ENCODE measurements at regions not wholly inside any gene's neighbourhood (a gene's known extent, or its start where the extent isn't known, plus 50 kb on each side); places are given as distances from the start of the nearest gene placed in this dataset.

GRCh38 chr14:86723254-86723624 lies 1193.3 kb downstream of the FLRT2 start:
- intact Hi-C loops (cut with micrococcal nuclease; ENCODE audit: unreplicated experiment), result no loop called here
- Histone ChIP-seq H3K36me3 (ENCODE audit: insufficient read depth, low read length, poor library complexity, severe bottlenecking) (no peaks in the 10 kb centered on the region), H3K4me1 (ENCODE audit: insufficient read depth, low read length, poor library complexity, severe bottlenecking) (no peaks in the 10 kb centered on the region), H3K9me3 (ENCODE audit: low read depth, low read length, poor library complexity, severe bottlenecking) (no peaks in the 10 kb centered on the region), H3K4me3 (ENCODE audit: low read depth, low read length, poor library complexity, severe bottlenecking) (no peak overlapping the region), H3K27me3 (replicated peaks; ENCODE audit: insufficient read depth, low read depth, low read length, poor library complexity) (no peaks in the 10 kb centered on the region), H3K27ac (ENCODE audit: low read depth, low read length, poor library complexity, severe bottlenecking) (no peak overlapping the region)
- no peak for DNase-seq (ENCODE audit: low spot score)
- ChIA-PET POLR2A (ENCODE audit: low non-redundant PET) (no interaction called here), CTCF (no interaction called here)
- no TSS peak for BruUV-seq (replicated peaks)
- no peak for TF ChIP-seq EZH2 (IDR thresholded peaks at IDR 0.05; ENCODE audit: borderline replicate concordance, low read depth, low read length, poor library complexity, severe bottlenecking)
- TF ChIP-seq, protein P1, sequence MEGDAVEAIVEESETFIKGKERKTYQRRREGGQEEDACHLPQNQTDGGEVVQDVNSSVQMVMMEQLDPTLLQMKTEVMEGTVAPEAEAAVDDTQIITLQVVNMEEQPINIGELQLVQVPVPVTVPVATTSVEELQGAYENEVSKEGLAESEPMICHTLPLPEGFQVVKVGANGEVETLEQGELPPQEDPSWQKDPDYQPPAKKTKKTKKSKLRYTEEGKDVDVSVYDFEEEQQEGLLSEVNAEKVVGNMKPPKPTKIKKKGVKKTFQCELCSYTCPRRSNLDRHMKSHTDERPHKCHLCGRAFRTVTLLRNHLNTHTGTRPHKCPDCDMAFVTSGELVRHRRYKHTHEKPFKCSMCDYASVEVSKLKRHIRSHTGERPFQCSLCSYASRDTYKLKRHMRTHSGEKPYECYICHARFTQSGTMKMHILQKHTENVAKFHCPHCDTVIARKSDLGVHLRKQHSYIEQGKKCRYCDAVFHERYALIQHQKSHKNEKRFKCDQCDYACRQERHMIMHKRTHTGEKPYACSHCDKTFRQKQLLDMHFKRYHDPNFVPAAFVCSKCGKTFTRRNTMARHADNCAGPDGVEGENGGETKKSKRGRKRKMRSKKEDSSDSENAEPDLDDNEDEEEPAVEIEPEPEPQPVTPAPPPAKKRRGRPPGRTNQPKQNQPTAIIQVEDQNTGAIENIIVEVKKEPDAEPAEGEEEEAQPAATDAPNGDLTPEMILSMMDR (conservative IDR thresholded peaks at IDR 0.05; ENCODE audit: low read depth, low read length), result no peak

DNA sequence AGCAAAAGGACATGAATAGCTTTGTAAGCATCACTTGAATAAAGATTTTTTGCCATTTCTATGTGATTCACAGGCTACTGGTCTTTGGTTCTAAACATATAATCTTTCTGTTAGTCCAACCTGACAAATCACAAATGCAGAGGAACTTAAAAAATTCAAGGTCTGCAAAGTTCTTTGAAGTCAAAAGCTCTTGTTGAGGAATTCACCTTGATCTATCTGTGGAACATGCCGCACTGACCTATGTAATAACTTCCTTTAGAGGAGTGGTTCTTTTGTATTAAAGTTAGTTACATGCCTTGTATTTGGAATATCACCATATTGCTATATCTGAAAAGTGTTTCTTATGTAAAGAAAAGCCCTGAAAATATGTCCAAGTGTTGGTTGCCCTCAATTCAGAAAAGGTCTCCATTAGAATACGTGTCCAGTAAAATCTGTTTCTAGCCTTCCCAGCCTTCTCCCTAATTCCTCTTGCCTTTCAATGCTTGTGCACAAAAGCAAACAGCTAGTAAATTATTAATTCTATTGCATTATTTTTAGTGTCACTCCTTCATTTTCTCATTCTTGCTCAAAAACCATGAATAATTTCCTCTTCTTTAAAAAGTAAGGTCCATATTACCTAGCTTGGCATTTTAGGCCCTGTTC lies 1192.8 kb downstream of the FLRT2 start:
- Histone ChIP-seq H3K9me3 (ENCODE audit: low read depth, low read length, poor library complexity, severe bottlenecking) (no peaks in the 10 kb centered on the region), H3K27me3 (replicated peaks; ENCODE audit: insufficient read depth, low read depth, low read length, poor library complexity) (no peaks in the 10 kb centered on the region), H3K4me1 (ENCODE audit: insufficient read depth, low read length, poor library complexity, severe bottlenecking) (no peaks in the 10 kb centered on the region), H3K4me3 (ENCODE audit: low read depth, low read length, poor library complexity, severe bottlenecking) (no peak overlapping the region), H3K36me3 (ENCODE audit: insufficient read depth, low read length, poor library complexity, severe bottlenecking) (no peaks in the 10 kb centered on the region), H3K27ac (ENCODE audit: low read depth, low read length, poor library complexity, severe bottlenecking) (no peak overlapping the region)
- POLR2A ChIA-PET (ENCODE audit: low non-redundant PET), result no interaction called here
- no peak for DNase-seq (ENCODE audit: low spot score)
- no TSS peak for BruUV-seq (replicated peaks)
- TF ChIP-seq, protein P1 (conservative IDR thresholded peaks at IDR 0.05; ENCODE audit: low read depth, low read length), result no peak
- TF ChIP-seq EZH2 (IDR thresholded peaks at IDR 0.05; ENCODE audit: borderline replicate concordance, low read depth, low read length, poor library complexity, severe bottlenecking), result no peak
- intact Hi-C loops (cut with micrococcal nuclease; ENCODE audit: unreplicated experiment), result no loop called here
- CTCF ChIA-PET, result no interaction called here

DNA sequence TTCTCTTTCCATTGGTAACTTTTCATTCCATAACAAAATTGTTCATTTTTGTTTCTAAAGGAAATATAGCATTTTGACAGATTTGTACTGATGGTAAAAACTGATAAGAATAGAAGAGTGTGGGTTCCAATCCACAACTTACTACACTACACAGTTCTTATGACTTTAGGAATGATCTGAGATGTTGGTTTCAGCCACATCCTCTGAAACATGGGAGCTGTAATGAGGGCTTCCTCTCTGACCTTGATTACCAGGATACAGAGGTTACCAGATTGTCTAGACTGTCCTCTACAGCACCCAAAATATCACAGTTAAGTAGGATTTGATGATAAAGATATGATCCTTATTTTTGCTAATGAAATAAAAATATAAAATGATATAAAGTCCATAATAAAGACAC lies 1184.6 kb downstream of the FLRT2 start:
- Histone ChIP-seq H3K27ac (ENCODE audit: low read depth, low read length, poor library complexity, severe bottlenecking) (no peak overlapping the region), H3K27me3 (replicated peaks; ENCODE audit: insufficient read depth, low read depth, low read length, poor library complexity) (no peaks in the 10 kb centered on the region), H3K36me3 (ENCODE audit: insufficient read depth, low read length, poor library complexity, severe bottlenecking) (no peaks in the 10 kb centered on the region), H3K4me3 (ENCODE audit: low read depth, low read length, poor library complexity, severe bottlenecking) (no peak overlapping the region), H3K4me1 (ENCODE audit: insufficient read depth, low read length, poor library complexity, severe bottlenecking) (peaks cover 7% of the 10 kb centered on the region), H3K9me3 (ENCODE audit: low read depth, low read length, poor library complexity, severe bottlenecking) (no peaks in the 10 kb centered on the region)
- BruUV-seq (replicated peaks), result no TSS peak
- no peak for TF ChIP-seq EZH2 (IDR thresholded peaks at IDR 0.05; ENCODE audit: borderline replicate concordance, low read depth, low read length, poor library complexity, severe bottlenecking)
- TF ChIP-seq, protein P1 (conservative IDR thresholded peaks at IDR 0.05; ENCODE audit: low read depth, low read length), result no peak
- intact Hi-C loops (cut with micrococcal nuclease; ENCODE audit: unreplicated experiment), result loop anchor here (2.0 kb wide), 1 partner anchor 26 kb away; no protein-coding TSS in a partner anchor
- POLR2A ChIA-PET (ENCODE audit: low non-redundant PET), result no interaction called here
- CTCF ChIA-PET, result no interaction called here
- DNase-seq (ENCODE audit: low spot score), result no peak
